G401 (cell line): ENCODE measurements at regions not wholly inside any gene's neighbourhood (a gene's known extent, or its start where the extent isn't known, plus 50 kb on each side); places are given as distances from the start of the nearest gene placed in this dataset.

ENCODE experiments used
- DNase-seq: peaks from one replicate; pipeline ENCODE4 v3.0.0-alpha.2; 2015; ENCODE audit warnings: low spot score
- in situ Hi-C: cut with HindIII; loops from 2 replicates; pipeline ENCODE4 v1.10.0; 2016; ENCODE audit warnings: low sequenced_read_pairs, mixed read lengths

GRCh38 chr3:141669434-141669833 lies 68.7 kb upstream of the RNF7 start:
- DNase-seq = no peak
- in situ Hi-C loops = no loop called here

GRCh38 chr3:141677701-141678100 lies 60.4 kb upstream of the RNF7 start:
- DNase-seq = no peak

GRCh38 chr3:141680620-141681389 lies 57.3 kb upstream of the RNF7 start:
- in situ Hi-C loops = no loop called here
- DNase-seq = no peak

More at GRCh38 chr3:141677701-141678100, 60.4 kb upstream of the RNF7 start:
- in situ Hi-C loops = no loop called here

GRCh38 chr3:141681390-141681780 lies 56.7 kb upstream of the RNF7 start:
- no peak for DNase-seq
- in situ Hi-C loops = no loop called here

GRCh38 chr3:141682007-141682406 lies 56.1 kb upstream of the RNF7 start:
- no peak for DNase-seq
- in situ Hi-C loops = no loop called here

- in situ Hi-C loops = no loop called here
- no peak for DNase-seq
These were observed 55.2 kb upstream of the RNF7 start for GRCh38 chr3:141682921-141683320.

- in situ Hi-C loops = no loop called here
- no peak for DNase-seq
These were observed 53.3 kb upstream of the RNF7 start for GRCh38 chr3:141684758-141685157.

- peak; percentile 3 for DNase-seq
- in situ Hi-C loops = no loop called here
These were observed 51.4 kb upstream of the RNF7 start for GRCh38 chr3:141686466-141687291.
